GM23248 (cell line): ENCODE measurements at regions not wholly inside any gene's neighbourhood (a gene's known extent, or its start where the extent isn't known, plus 50 kb on each side); places are given as distances from the start of the nearest gene placed in this dataset.

Experiments
- EZH2 ChIP-seq: fragments of 200-600 bp; sonication (generic); IDR thresholded peaks from 2 replicates; pipeline ENCODE4 v1.6.1; 2018; ENCODE audit warnings: antibody characterized with exemption, mild to moderate bottlenecking; ENCODE audit not compliant: insufficient read depth, poor library complexity, severe bottlenecking
- EZH2phosphoT487 ChIP-seq: fragments of 200-600 bp; sonication (generic); IDR thresholded peaks from 2 replicates; pipeline ENCODE4 v1.6.1; 2018; ENCODE audit warnings: antibody characterized with exemption, moderate library complexity, mild to moderate bottlenecking, low read depth; ENCODE audit not compliant: insufficient read depth

- TF ChIP-seq EZH2 (no peak), EZH2phosphoT487 (no peak)
Observed at GRCh38 chr15:70387081-70387480, 289.4 kb upstream of the TLE3 start.
